ENCODE measurements at regions not wholly inside any gene's neighbourhood (a gene's known extent, or its start where the extent isn't known, plus 50 kb on each side); places are given as distances from the start of the nearest gene placed in this dataset.
A peak's percentile ranks its signal among the peaks of the same experiment; 100 is the strongest.

- H3K4me3 ChIP-seq: peak overlapping the region; percentile 71
- no peak for DNase-seq (ENCODE audit: low spot score)
- H3K36me3 Mint-ChIP-seq (ENCODE audit: low read depth): peaks cover 4% of the 10 kb centered on the region; the same call in 2 of the 3 replicates
- no peak for ATAC-seq
- H3K36me3 ChIP-seq (ENCODE audit: insufficient read depth): no peaks in the 10 kb centered on the region
- H3K4me2 ChIP-seq: peak overlapping the region; percentile 77
- H2AFZ ChIP-seq: peak overlapping the region; percentile 88
- H3F3A ChIP-seq (replicated peaks; ENCODE audit: low read depth): no peaks in the 10 kb centered on the region
- peaks cover 8% of the 10 kb centered on the region; the same call in 2 of the 3 replicates for H3K4me1 Mint-ChIP-seq
- no peak overlapping the region for H3K27ac Mint-ChIP-seq
- no peaks in the 10 kb centered on the region for H3K9me2 ChIP-seq (ENCODE audit: insufficient read depth)
- H3K27me3 ChIP-seq (ENCODE audit: insufficient read depth): peaks cover 12% of the 10 kb centered on the region
- no peaks in the 10 kb centered on the region for H4K20me1 ChIP-seq (replicated peaks; ENCODE audit: insufficient read depth)
- peaks cover 5% of the 10 kb centered on the region; the same call in 2 of the 3 replicates for H3K9me3 Mint-ChIP-seq
- peaks cover 12% of the 10 kb centered on the region for H3K27me3 Mint-ChIP-seq (ENCODE audit: insufficient read depth, low read depth, poor library complexity)
- H3K4me3 Mint-ChIP-seq: peak overlapping the region; percentile 95
- TF ChIP-seq ETS1 (IDR thresholded peaks at IDR 0.05) (no peak), STAT1 (IDR thresholded peaks at IDR 0.05; ENCODE audit: unreplicated experiment) (no peak), POLR2AphosphoS5 (IDR thresholded peaks at IDR 0.05; ENCODE audit: low read depth) (no peak), ZNF462 (CRISPR knock-in tag; IDR thresholded peaks at IDR 0.05) (no peak)
- H3K79me2 ChIP-seq (replicated peaks; ENCODE audit: insufficient read depth): no peaks in the 10 kb centered on the region
- no peak overlapping the region for H3K27ac ChIP-seq (ENCODE audit: low read depth)
- no peaks in the 10 kb centered on the region for H3K4me1 ChIP-seq (ENCODE audit: insufficient read depth)
These were observed 143.6 kb upstream of the ZNF184 start for GRCh38 chr6:27616328-27617045.
